NT2/D1 (cell line): ENCODE measurements at regions not wholly inside any gene's neighbourhood (a gene's known extent, or its start where the extent isn't known, plus 50 kb on each side); places are given as distances from the start of the nearest gene placed in this dataset.

ENCODE experiments used
- YY1 ChIP-seq: IDR thresholded peaks from 2 replicates; pipeline ENCODE4 v1.6.1; 2011; ENCODE audit not compliant: insufficient read length, insufficient read depth
- ZNF274 ChIP-seq: IDR thresholded peaks from 2 replicates; pipeline ENCODE4 v1.6.1; 2011; ENCODE audit warnings: mild to moderate bottlenecking, low read depth, low read length

GRCh38 chr14:101251812-101252442 lies 309.4 kb upstream of the DIO3 start:
- TF ChIP-seq ZNF274 (no peak), YY1 (no peak)
